Gastroesophageal sphincter (tissue), 4 donors: ENCODE measurements at regions not wholly inside any gene's neighbourhood (a gene's known extent, or its start where the extent isn't known, plus 50 kb on each side); places are given as distances from the start of the nearest gene placed in this dataset.

ENCODE experiments used
- ATAC-seq: fragments of 150-250 bp; one replicate; pipeline ENCODE4 v1.9.1; 2016; ENCODE audit warnings: mild to moderate bottlenecking, moderate library complexity
- H3K27ac ChIP-seq, 4 donors: fragments of 200-600 bp; sonication (generic) in 3 of 4; 1 replicate in 3 of 4; 2 replicates in 1 of 4; pipeline ENCODE4 v1.5.1; 2016 to 2019
- H3K27me3 ChIP-seq: fragments of 200-600 bp; sonication (generic); one replicate; pipeline ENCODE4 v1.5.1; 2019
- H3K36me3 ChIP-seq, 2 donors: fragments of 200-600 bp; sonication (generic); one replicate each; pipeline ENCODE4 v1.5.1; 2019; ENCODE audit warnings: control low read depth in 1 of 2
- H3K4me1 ChIP-seq, 3 donors: fragments of 200-600 bp; sonication (generic); 1 replicate in 2 of 3; 2 replicates in 1 of 3; pipeline ENCODE4 v1.5.1; 2016 to 2019; ENCODE audit warnings: control low read depth in 2 of 3
- H3K4me3 ChIP-seq, 2 donors: fragments of 200-600 bp; sonication (generic); one replicate each; pipeline ENCODE4 v1.5.1; 2019; ENCODE audit warnings: mild to moderate bottlenecking in 1 of 2, moderate library complexity in 1 of 2
- H3K9me3 ChIP-seq, 3 donors: fragments of 200-600 bp; sonication (generic); one replicate each; pipeline ENCODE4 v1.5.1; 2017 to 2019; ENCODE audit warnings: control low read depth in 2 of 3
- CTCF ChIP-seq, 4 experiments: fragments of 200-600 bp in 2 of 4; fragments of 450-650 bp in 2 of 4; sonication (generic) in 1 of 4; IDR thresholded peaks; one replicate each; pipeline ENCODE4 v1.5.1; 2017 to 2019; ENCODE audit warnings: antibody characterized with exemption in 4 of 4, mild to moderate bottlenecking in 2 of 4, moderate library complexity in 2 of 4
- EP300 ChIP-seq: sonication (generic); formaldehyde crosslinking; IDR thresholded peaks from one replicate; pipeline ENCODE4 v1.6.1; 2017; ENCODE audit warnings: antibody characterized with exemption, mild to moderate bottlenecking
- POLR2A ChIP-seq, 2 donors: fragments of 450-650 bp; IDR thresholded peaks; one replicate each; pipeline ENCODE4 v1.6.1; 2017; ENCODE audit warnings: antibody characterized with exemption in 2 of 2, mild to moderate bottlenecking in 2 of 2, moderate library complexity in 1 of 2
- POLR2AphosphoS5 ChIP-seq: sonication (generic); formaldehyde crosslinking; IDR thresholded peaks from one replicate; pipeline ENCODE4 v1.6.1; 2017; ENCODE audit warnings: antibody characterized with exemption
- WGBS, 2 donors: methylation state at CpG; one replicate each; pipeline ENCODE4 v1.1.5; 2018; ENCODE audit warnings: low coverage in 1 of 2; 5-methylcytosine and 5-hydroxymethylcytosine counted together

GRCh38 chr2:75258620-75259019 is 59.3 kb upstream of the TACR1 start:
- Histone ChIP-seq H3K9me3 (peaks cover 0 to 28% (median 0%) of the 10 kb centered on the region in 3 donors), H3K27me3 (no peaks in the 10 kb centered on the region), H3K4me1 (no peaks in the 10 kb centered on the region), H3K27ac (no peak overlapping the region), H3K4me3 (no peak overlapping the region), H3K36me3 (no peaks in the 10 kb centered on the region)
- TF ChIP-seq POLR2AphosphoS5 (no peak), CTCF (IDR thresholded peaks at IDR 0.05) (no peak), POLR2A (IDR thresholded peaks at IDR 0.05) (no peak), EP300 (no peak)
- no peak for ATAC-seq

DNA sequence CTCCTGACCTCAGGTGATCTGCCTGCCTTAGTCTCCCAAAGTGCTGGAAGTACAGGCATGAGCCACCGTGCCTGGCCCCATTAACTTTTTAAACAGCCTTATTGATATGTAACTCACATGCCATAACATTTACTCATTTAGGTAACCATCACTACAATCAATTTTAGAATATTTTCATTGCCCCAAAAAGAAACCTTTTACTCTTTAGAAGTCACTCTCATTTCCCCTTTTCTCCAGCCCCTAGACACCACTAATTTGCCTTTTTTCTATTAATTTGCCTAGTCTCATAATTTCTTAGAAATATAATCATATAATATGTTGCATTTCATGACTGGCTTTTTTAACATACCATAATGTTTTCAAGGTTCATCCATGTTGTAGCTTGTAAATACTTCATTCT is 57.2 kb upstream of the TACR1 start:
- no peak for ATAC-seq
- WGBS, 2 donors, result 71 to 92% methylated on average over 1 of the region's 1 CpG
- H3K36me3 ChIP-seq, result no peaks in the 10 kb centered on the region
- H3K9me3 ChIP-seq, result peaks cover 0 to 28% (median 0%) of the 10 kb centered on the region in 3 donors
- TF ChIP-seq EP300 (no peak), POLR2A (IDR thresholded peaks at IDR 0.05) (no peak), POLR2AphosphoS5 (no peak), CTCF (IDR thresholded peaks at IDR 0.05) (no peak)
- H3K27ac ChIP-seq, result no peak overlapping the region
- no peaks in the 10 kb centered on the region for H3K4me1 ChIP-seq
- no peaks in the 10 kb centered on the region for H3K27me3 ChIP-seq
- H3K4me3 ChIP-seq, result no peak overlapping the region

- Histone ChIP-seq H3K36me3 (no peaks in the 10 kb centered on the region), H3K9me3 (peaks cover 0 to 29% (median 0%) of the 10 kb centered on the region in 3 donors), H3K4me1 (no peaks in the 10 kb centered on the region), H3K27me3 (no peaks in the 10 kb centered on the region), H3K4me3 (no peak overlapping the region), H3K27ac (no peak overlapping the region)
- no peak for ATAC-seq
- TF ChIP-seq POLR2A (IDR thresholded peaks at IDR 0.05) (no peak), POLR2AphosphoS5 (no peak), EP300 (no peak), CTCF (IDR thresholded peaks at IDR 0.05) (no peak)
Observed at GRCh38 chr2:75253526-75253925, 54.2 kb upstream of the TACR1 start.

DNA sequence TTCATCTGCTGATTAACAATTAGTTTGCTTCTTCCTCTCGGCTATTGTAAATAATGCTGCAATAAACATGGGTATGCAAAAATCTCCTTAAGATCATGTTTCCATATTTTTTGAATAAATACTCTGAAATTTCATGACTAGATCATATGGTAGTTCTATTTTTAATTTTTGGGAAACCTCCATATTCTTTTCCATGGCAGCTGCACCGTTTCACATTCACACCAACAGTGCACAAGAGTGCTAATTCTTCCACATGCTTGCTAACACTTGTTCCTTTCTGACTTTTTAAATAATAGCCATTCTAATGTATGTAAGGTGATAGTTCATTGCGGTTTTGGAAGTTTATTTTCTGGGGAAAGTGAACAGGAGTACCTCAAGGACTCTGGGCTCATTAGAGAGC is 52.6 kb upstream of the TACR1 start:
- Histone ChIP-seq H3K4me3 (no peak overlapping the region), H3K36me3 (no peaks in the 10 kb centered on the region), H3K9me3 (peaks cover 0 to 21% (median 0%) of the 10 kb centered on the region in 3 donors), H3K27me3 (no peaks in the 10 kb centered on the region), H3K27ac (no peak overlapping the region), H3K4me1 (no peaks in the 10 kb centered on the region)
- WGBS, 2 donors, result 66 to 82% methylated on average over 3 of the region's 3 CpGs
- no peak for ATAC-seq
- TF ChIP-seq CTCF (IDR thresholded peaks at IDR 0.05) (no peak), POLR2AphosphoS5 (no peak), EP300 (no peak), POLR2A (IDR thresholded peaks at IDR 0.05) (no peak)
